GM18505 (cell line): ENCODE measurements at regions not wholly inside any gene's neighbourhood (a gene's known extent, or its start where the extent isn't known, plus 50 kb on each side); places are given as distances from the start of the nearest gene placed in this dataset.

ENCODE experiments used
- ATAC-seq: cut with Tn5 transposase; IDR thresholded peaks from one replicate; pipeline ENCODE4 v1.9.1; 2021; ENCODE audit not compliant: unreplicated experiment
- POLR2A ChIP-seq: IDR thresholded peaks from 4 replicates; pipeline ENCODE4 v1.6.1; 2011; ENCODE audit warnings: borderline replicate concordance; ENCODE audit not compliant: insufficient read depth, insufficient read length; ENCODE audit errors: extremely low read depth

- no peak for TF ChIP-seq POLR2A
- no peak for ATAC-seq
Measured at GRCh38 chr3:104362319-104362718, 1004.4 kb upstream of the ALCAM start.

GRCh38 chr3:104367000-104367399 lies 999.7 kb upstream of the ALCAM start:
- TF ChIP-seq POLR2A, result no peak
- ATAC-seq, result no peak

GRCh38 chr3:104368760-104369159 lies 997.9 kb upstream of the ALCAM start:
- ATAC-seq, result no peak
- TF ChIP-seq POLR2A, result no peak

DNA sequence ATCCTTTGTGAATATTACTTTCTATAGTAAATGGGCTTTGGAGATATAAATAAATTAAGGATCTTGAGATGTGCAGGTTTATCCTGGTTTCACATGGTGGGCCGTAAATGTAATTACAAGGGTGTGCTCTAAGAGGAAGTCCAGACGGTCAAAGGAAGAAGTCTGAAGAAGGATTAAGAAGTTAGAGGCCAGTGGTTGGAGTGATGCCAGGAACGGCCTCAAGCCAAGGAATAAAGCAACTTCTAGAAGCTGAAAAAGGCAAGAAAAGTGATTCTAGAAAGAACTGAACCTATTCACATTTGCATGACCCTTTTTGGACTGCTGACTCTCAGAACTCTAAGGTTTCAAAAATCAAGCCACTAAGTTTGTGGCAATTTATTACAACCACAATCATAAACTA lies 981.3 kb upstream of the ALCAM start:
- no peak for ATAC-seq

GRCh38 chr3:104388619-104389018 lies 978.1 kb upstream of the ALCAM start:
- no peak for TF ChIP-seq POLR2A
- ATAC-seq, result no peak

More for the DNA sequence above, 981.3 kb upstream of the ALCAM start:
- no peak for TF ChIP-seq POLR2A

DNA sequence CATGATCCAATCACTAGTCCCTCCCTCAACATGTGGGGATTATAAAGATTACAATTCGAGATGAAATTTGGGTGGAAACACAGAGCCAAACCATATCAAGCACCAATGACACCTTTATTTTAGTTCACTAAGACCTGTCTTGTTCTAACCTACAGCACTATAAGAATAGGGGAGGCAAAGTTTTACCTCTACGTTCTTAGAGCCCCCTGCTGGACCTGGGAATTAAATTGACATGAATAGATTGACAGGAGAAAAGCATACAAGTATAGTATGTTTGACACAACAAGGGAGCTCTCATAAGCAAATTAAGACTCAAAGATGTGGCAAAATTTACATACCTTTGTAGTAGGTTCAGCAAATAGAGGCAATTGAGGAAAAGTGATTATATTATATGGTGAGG lies 974.4 kb upstream of the ALCAM start:
- no peak for TF ChIP-seq POLR2A
- no peak for ATAC-seq

DNA sequence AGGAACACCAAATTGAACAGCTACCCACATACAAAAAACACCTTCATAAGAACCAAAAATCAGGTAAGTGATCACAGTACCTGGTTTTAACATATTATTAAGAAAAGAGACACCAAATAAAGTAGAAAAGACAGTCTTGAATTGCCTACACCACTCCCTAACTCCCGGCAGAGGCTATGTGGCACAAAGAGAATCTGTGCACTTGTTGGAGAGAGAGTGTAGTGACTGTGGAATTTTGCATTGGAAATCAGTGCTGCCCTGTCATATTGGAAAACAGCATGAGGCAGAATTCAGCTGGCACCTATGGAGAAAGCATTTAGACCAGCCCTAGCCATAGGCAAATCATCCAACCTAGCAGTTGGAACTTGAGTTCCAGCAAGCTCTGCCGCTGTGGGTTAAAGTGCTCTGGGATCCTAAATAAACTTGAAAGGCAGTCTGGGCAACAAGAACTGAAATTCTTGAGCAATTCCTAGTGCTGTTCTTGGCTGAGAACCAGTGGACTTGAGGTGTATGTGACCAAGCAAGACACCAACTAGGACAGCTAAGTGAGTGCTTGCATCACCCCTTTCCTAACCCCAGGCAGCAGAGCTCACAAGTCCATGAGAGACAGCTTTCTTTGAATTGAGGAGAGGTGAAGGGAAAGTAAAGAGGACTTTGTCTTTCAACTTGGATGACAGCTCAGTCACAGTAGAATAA lies 969.6 kb upstream of the ALCAM start:
- no peak for TF ChIP-seq POLR2A
- no peak for ATAC-seq

GRCh38 chr3:104397713-104398112 lies 969.0 kb upstream of the ALCAM start:
- no peak for TF ChIP-seq POLR2A
- no peak for ATAC-seq

DNA sequence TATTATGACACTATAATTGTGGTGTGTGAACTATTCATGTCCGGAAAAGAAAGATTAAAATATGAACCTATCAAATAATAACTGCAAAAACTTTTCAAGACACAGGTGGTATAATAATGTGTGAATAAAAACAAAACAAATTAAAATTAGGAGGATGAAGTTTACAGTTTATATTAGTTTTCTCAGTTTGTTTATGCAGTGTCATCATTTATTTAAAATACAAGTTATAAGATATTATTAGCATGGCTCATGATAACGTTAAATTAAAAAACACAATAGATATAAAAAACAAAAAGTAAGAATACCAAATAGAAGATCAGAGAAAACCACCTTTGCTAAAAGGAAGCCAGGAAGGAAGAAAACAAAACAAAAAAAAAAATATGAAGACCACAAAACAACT lies 963.8 kb upstream of the ALCAM start:
- ATAC-seq, result no peak
- no peak for TF ChIP-seq POLR2A

GRCh38 chr3:104411757-104412156 lies 955.0 kb upstream of the ALCAM start:
- no peak for TF ChIP-seq POLR2A
- ATAC-seq, result no peak

- TF ChIP-seq POLR2A, result no peak
- no peak for ATAC-seq
Measured at GRCh38 chr3:104412608-104413580, 953.8 kb upstream of the ALCAM start.

DNA sequence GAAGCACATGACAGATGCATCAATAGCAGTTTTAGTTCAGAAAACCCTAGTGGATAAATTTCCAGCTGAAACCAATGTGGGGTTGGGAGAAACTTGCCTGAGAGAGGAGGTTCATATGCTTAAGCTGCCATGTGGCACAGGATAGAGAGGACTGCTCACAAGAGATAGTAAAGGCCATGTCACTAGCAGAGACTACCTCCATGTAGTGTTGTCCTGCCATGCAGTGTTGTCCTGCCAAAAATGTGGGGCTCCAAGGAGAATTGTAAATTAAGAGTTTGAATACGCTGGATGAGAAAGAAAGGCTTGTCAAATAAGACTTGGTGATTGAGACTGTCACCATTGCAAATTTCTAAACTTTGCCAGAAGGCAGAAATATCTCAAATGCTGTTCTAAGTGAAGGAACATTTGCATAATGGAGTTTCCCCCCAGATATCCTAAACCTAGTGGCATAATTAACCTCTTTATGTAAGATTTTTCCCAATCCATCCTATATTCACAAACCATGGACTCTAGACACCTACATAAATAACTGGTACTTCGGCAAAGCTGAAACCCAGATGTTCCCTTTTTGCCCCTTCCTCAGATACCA lies 938.3 kb upstream of the ALCAM start:
- no peak for ATAC-seq
- TF ChIP-seq POLR2A, result no peak

DNA sequence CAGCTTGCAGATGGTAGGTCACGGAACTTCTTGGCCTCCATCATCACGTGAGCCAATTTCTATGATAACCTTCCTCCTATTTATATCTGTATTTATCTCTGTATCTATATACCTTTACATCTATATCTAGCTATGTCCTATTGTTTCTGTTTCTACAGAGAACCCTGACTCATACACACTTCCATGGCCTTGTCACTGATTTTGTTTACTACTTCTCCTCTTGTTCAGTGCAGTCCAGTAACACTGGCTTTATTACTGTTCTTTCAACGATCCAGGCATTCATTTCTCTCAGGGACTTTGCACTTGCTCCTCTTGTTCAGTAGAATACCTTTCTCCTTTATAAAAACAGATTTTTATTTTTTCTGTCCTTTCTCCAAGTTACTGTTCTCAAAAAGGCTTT lies 937.0 kb upstream of the ALCAM start:
- ATAC-seq, result no peak
- no peak for TF ChIP-seq POLR2A

- no peak for TF ChIP-seq POLR2A
- ATAC-seq, result no peak
Measured at GRCh38 chr3:104436506-104436905, 930.2 kb upstream of the ALCAM start.

GRCh38 chr3:104437131-104437750 lies 929.5 kb upstream of the ALCAM start:
- no peak for ATAC-seq
- TF ChIP-seq POLR2A, result no peak
